ENCODE measurements at regions not wholly inside any gene's neighbourhood (a gene's known extent, or its start where the extent isn't known, plus 50 kb on each side); places are given as distances from the start of the nearest gene placed in this dataset.
"Not testable (repeated sequence)": the region's sequence is repeated elsewhere in the genome, so short reads cannot be mapped to it uniquely, and the experiment has no call there.

DNA sequence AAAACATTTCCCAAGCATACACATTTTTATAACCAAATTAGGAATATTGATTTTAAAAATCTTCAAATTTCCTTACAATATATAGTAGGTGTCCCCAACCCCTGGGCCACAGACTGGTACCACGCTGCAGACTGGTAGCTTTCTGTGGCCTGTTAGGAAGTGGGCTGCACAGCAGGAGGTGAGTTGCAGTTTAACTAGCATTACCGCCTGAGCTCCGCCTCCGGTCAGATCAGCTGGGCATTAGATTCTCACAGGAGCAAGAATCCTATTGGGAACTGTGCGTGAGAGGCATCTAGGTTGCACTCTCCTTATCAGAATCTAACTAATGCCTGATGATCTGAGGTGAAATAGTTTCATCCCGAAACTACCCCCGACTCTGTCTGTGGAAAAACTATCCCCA, 62.1 kb downstream of the ZWINT start:
- no peak for DNase-seq

DNA sequence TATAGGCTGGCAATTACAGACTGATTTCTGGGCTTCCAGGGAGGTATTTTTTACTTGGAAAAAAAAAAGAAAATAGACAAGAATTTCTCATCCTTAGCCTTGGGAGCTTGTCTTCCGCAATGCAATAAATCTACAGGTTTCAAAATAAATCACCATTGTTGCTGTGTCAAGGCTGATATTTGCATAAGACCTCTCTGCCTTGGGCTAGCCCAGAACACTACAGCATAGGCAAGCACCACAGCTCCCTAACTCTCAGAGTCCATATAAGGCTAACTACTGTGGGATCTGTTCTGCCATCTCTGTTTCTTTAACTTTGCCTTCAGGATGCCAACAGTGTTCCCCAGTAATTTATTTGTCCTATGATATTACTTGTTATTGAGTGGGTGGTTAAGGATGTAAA, 64.4 kb downstream of the ZWINT start:
- DNase-seq = no peak

- no peak for DNase-seq
Measured at GRCh38 chr10:56288403-56288802, 72.7 kb downstream of the ZWINT start.

DNA sequence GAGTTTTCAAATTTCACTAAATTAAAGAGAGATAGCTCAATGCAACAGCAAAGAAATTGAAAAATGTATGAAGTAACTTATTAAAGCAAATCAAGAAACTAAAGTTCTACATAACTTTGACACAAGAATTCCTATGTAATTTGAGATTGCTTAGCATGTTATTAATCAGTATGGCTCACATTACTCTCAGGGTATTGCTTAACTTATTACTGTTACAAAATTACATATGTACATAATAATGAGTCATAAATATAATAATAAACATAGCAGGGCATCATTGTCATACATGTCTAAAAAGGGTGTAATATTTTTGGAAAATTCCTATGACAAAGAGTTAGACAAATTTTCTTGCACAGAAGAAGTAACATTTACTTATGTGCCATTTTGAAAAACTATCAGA, 75.0 kb downstream of the ZWINT start:
- DNase-seq = no peak

DNA sequence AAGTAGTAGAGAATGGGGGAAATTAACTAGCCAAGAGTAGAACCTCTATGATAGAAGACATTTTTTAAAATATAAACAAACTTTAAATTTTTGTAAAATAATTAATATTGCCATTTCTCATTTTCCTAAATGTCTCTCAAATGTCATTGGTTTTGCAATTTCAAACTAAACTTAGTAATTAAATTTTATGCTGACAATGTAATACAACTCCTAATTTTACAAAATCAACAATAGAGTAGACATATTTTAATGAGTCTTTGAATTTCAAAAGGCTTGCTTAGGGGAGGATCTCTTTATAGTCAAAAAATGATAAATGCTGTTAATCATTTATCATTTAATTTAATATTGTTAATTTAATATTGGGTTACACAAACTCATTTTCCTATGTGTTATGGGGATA, 81.8 kb downstream of the ZWINT start:
- DNase-seq = no peak

- DNase-seq = no peak
Measured at GRCh38 chr10:56269181-56269580, 91.9 kb downstream of the ZWINT start.

DNA sequence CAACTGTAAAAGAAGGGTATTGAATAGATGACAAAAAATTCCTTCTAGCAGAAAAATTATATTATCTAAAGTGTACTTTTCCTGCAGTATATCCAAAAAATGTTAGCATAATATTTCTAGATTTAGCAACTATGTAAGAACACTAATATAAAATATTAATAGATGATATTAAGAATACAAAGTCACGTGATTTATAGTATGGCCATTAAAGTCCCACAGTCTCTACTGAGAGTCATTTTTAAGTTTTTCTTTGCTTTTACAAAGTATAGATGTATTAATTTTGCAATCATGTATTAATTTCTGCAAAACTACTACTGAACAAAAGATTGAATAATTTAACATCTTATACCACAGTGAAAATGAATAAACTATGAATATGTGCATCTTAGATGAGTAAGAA, 94.9 kb downstream of the ZWINT start:
- DNase-seq = no peak

GRCh38 chr10:56258991-56259390, 102.1 kb downstream of the ZWINT start:
- DNase-seq = no peak

DNA sequence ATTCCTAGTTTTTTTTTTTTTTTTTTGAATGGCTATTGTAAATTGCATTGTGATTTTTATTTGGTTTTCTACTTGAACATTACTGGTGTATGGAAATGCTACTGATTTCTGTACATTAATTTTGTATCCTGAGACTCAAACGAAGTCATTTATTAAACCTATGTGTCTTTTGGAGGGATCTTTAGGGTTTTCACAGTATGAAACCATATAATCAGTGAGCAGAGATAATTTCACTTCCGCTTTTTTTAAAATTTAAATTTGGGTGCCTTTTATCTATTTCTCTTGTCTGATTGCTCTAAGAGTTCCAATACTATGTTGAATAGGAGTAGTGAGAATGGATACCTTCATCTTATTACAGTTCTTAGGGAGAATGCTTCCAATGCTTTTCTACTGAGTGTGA, 102.7 kb downstream of the ZWINT start:
- DNase-seq = no peak

DNA sequence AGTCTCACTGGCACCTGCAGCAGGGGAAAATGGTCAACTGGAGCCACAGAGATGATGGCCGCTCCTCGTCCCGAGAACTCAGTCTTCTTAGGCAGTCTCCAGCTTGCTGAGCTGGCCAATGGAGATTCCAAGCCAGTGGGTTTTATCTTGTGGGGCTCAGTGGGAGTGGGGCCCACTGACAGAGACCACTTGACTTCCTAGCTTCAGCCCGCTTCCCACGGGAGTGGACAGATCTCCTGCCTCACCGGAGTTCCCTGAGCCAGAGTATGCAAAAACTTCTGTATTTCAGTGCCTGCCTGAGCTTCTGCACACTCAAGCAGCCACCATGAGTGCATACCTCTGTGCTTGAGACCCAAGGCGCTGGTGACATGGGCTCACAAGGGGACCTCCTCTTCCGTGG, 105.8 kb downstream of the ZWINT start:
- no peak for DNase-seq

GRCh38 chr10:56240471-56240870, 120.6 kb downstream of the ZWINT start:
- no peak for DNase-seq

GRCh38 chr10:56231436-56231835, 129.6 kb downstream of the ZWINT start:
- no peak for DNase-seq

GRCh38 chr10:56222237-56222636, 138.8 kb downstream of the ZWINT start:
- no peak for DNase-seq

GRCh38 chr10:56212951-56213350, 148.1 kb downstream of the ZWINT start:
- DNase-seq = no peak

- DNase-seq = no peak
Measured at GRCh38 chr10:56181607-56182006, 179.5 kb downstream of the ZWINT start.

DNA sequence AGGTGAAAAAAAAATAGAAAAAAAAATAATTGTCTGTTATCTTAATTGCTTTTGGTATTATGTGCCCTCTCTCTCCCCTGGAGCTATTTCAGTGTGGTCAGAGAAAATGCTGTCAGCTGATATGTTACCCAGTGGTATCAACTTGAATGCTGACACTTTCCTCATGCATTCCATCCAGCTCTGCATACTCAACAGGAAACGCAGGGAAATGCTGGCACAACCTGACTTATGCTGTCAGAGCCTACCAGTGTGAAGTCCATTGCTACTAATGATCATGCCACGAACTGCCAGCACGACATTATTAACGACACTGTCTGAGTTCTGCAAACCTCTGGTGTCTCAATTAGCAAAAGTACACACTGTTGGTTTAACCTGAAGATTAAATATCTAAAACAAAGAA, 182.8 kb downstream of the ZWINT start:
- no peak for DNase-seq

DNA sequence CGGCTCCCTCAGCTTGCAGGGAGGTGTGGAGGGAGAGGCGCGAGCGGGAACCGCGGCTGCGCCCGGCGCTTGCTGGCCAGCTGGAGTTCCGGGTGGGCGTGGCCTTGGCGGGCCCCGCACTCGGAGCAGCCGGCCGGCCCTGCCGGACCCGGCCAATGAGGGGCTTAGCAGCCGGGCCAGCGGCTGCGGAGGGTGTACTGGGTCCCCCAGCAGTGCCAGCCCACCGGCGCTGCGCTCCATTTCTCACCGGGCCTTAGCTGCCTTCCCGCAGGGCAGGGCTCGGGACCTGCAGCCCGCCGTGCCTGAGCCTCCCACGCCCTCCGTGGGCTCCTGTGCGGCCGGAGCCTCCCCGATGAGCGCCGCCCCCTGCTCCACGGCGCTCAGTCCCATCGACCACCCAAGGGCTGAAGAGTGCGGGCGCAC, 206.0 kb downstream of the ZWINT start:
- not testable (repeated sequence) for DNase-seq

DNA sequence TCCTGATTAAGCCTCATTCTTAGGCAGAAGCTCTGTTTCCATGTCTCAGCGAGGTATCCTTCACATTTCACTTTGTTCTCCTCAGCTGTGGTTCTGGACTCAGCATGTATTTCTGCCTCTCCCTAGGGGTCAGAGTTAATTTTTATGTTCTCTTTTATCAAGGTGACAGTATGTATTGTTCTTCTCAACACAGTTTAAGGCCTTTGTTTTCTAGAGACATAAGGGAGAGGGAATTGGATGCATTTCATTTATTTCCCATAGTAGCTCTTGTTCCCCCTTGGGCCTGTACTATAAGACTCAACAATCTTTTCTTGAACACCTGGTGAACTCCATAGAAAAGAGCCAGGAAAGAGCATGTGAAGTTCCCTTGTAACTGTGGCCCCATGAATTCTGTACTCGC, 214.3 kb downstream of the ZWINT start:
- DNase-seq = no peak

DNA sequence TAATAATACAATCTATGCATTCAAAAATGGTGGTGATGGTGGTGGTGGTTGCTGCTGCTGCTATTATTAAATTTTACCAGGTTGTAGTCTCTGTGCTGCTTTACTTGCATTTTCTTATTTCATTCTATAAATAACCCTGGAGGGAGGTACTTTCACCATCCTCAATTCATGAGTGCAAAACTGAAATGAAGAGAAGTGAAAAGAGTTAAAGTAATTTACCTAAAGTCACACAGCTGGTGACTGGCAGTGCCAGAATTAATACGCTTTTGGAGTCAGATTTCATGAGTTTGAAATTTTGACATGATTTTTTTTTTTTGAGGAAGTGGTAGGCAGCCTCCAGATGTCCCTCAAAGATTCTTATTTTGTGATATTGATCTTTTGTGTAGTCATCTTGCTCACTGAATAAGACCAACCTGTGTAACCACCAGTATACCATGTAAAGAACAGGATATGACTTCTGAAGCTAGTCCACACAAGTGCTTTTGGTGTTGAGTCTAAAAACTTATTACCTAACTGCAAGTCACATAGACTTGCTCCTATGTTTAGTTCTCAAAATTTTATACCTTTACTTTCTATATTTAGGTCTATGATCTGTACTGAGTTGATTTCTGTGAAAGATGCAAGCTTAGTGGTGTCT, 218.8 kb downstream of the ZWINT start:
- no peak for DNase-seq

- DNase-seq = no peak
Measured at GRCh38 chr10:56139405-56139804, 221.7 kb downstream of the ZWINT start.

DNA sequence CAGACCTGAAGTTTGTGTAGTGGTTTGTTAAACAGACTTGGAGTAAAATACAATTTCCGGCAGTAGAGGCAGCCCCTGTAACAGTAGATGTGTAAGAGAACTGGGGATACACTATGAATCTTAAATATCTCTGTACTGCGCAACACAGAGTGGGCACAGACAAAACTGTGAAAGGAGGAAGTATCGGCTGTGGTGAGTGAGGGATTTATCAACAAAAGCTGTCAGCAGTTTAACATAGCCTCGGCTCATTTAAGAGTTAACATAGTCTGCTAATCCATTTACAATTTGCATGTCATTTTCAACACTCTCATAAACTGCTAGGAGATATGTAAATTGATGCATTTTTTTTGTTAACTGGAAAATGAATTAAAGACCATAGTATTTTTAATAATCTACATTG, 225.2 kb downstream of the ZWINT start:
- no peak for DNase-seq

GRCh38 chr10:56123247-56123646, 237.8 kb downstream of the ZWINT start:
- no peak for DNase-seq

DNA sequence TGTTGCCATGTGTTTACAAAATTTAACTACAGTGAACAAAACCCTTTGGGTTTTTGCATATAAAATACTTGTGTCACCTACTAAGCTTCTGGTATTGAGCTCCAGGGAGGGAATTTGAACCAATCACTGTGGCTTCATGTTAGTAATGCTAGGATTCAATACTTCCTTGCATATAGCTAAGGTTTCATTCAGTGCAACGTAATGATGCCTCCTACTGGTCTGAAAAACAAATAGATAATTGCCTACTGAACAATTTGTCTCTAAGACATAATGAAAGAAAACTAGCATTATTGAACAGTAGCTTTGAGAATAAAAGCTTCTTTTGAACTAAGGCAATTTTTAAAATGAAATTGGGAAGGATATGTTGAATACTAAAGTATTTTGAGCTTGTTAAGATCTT, 244.4 kb downstream of the ZWINT start:
- DNase-seq = no peak

DNA sequence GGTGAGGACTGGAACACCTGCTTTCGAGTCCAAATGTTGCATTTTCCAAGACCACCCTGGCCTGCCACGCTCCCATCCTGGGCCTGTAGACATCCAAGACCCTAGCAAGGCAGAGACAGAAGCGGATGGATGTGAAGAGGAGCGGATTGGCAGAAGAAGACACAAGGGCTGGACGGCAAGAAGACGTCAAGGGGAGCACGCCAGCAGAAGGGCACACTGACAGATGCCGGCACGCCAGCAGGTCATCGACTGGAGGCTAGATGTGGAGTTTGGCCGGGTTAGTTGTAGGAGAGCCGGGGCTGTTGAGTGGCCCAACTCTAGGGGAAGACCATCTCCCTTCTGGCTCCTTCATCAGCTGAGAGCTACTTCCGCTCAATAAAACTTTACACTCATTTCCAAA, 251.6 kb downstream of the ZWINT start:
- no peak for DNase-seq

GRCh38 chr10:56104923-56105322, 256.1 kb downstream of the ZWINT start:
- no peak for DNase-seq

DNA sequence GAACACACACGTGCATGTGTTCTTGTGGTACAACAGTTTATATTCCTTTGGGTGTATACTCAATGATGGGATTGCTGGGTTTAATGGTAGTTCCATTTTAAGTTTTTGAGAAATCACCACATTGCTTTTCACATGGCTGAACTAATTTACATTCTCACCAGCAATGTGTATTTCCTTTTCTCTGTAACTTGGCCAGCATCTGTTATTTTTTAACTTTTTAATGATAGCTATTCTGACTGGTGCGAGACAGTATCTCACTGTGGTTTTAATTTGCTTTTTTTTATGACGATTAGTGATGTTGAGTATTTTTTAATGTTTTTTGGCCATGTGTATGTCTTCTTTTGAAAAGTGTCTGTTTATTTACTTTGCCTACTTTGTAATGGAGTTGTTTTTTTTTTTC, 256.6 kb downstream of the ZWINT start:
- DNase-seq = no peak
